Tibial nerve (tissue), 4 donors: ENCODE measurements at regions not wholly inside any gene's neighbourhood (a gene's known extent, or its start where the extent isn't known, plus 50 kb on each side); places are given as distances from the start of the nearest gene placed in this dataset.

Source experiments
- DNase-seq, 2 donors: peaks; one replicate each; pipeline ENCODE4 v3.0.0-alpha.2; 2019; ENCODE audit warnings: low spot score in 2 of 2
- H3K27ac ChIP-seq, 4 donors: fragments of 200-600 bp; sonication (generic) in 3 of 4; one replicate each; pipeline ENCODE4 v1.5.1; 2017 to 2019; ENCODE audit warnings: mild to moderate bottlenecking in 1 of 4
- H3K27me3 ChIP-seq, 2 donors: fragments of 200-600 bp; sonication (generic) in 1 of 2; one replicate each; pipeline versions ENCODE4 v1.5.1 to v1.6.0; 2017 to 2019
- H3K36me3 ChIP-seq, 3 donors: fragments of 200-600 bp; sonication (generic); one replicate each; pipeline ENCODE4 v1.5.1; 2018 to 2019
- H3K4me1 ChIP-seq, 4 donors: fragments of 200-600 bp; sonication (generic) in 3 of 4; one replicate each; pipeline ENCODE4 v1.5.1; 2017 to 2019
- H3K4me3 ChIP-seq, 4 donors: fragments of 200-600 bp; sonication (generic) in 3 of 4; one replicate each; pipeline ENCODE4 v1.5.1; 2017 to 2019; ENCODE audit warnings: mild to moderate bottlenecking in 1 of 4, moderate library complexity in 1 of 4
- H3K9me3 ChIP-seq, 4 donors: fragments of 200-600 bp; sonication (generic) in 3 of 4; one replicate each; pipeline ENCODE4 v1.5.1; 2017 to 2019
- EP300 ChIP-seq, 2 donors: sonication (generic); formaldehyde crosslinking; IDR thresholded peaks; one replicate each; pipeline ENCODE4 v1.6.1; 2017; ENCODE audit warnings: antibody characterized with exemption in 2 of 2, mild to moderate bottlenecking in 1 of 2
- POLR2A ChIP-seq, 2 donors: fragments of 450-650 bp; IDR thresholded peaks; one replicate each; pipeline ENCODE4 v1.6.1; 2017; ENCODE audit warnings: antibody characterized with exemption in 2 of 2, mild to moderate bottlenecking in 2 of 2, moderate library complexity in 2 of 2
- WGBS, 2 donors: methylation state at CpG; one replicate each; pipeline ENCODE4 v1.1.5; 2018; 5-methylcytosine and 5-hydroxymethylcytosine counted together
- TF ChIP-seq, protein P1 (sequence below), 5 experiments: fragments of 200-600 bp in 3 of 5; fragments of 450-650 bp in 2 of 5; sonication (generic) in 3 of 5; IDR thresholded peaks; one replicate each; pipeline ENCODE4 v1.5.1; 2016 to 2019; ENCODE audit warnings: antibody characterized with exemption in 5 of 5, mild to moderate bottlenecking in 3 of 5, moderate library complexity in 2 of 5

DNA sequence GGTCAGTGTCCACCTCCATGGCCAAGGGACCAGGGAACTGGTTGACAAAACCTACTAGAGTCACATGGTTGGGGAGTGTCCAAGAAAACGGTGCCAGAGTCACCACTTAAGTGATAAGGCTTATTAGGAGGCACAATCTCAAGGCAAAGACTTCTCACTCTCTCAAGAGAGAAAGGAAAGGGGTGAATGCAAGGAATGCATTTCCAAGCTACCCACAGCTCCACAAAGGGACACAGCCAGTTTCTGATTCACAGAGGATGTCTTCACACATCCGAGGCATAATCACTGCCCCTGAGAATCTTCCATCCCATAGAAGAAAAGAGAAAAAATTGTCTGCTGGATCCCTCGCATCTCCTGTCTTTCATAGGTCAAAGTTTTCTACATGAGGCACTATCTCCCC, 269.3 kb downstream of the TNS1 start:
- H3K27ac ChIP-seq = peak overlapping the region in 2 of 4 donors; percentile 55 to 74
- no peaks in the 10 kb centered on the region for H3K36me3 ChIP-seq
- WGBS, 2 donors = 59 to 61% methylated on average over 3 of the region's 3 CpGs
- H3K4me1 ChIP-seq = peaks cover 0 to 66% (median 23%) of the 10 kb centered on the region in 4 donors
- no peak for DNase-seq
- H3K9me3 ChIP-seq = no peaks in the 10 kb centered on the region
- TF ChIP-seq, protein P1, sequence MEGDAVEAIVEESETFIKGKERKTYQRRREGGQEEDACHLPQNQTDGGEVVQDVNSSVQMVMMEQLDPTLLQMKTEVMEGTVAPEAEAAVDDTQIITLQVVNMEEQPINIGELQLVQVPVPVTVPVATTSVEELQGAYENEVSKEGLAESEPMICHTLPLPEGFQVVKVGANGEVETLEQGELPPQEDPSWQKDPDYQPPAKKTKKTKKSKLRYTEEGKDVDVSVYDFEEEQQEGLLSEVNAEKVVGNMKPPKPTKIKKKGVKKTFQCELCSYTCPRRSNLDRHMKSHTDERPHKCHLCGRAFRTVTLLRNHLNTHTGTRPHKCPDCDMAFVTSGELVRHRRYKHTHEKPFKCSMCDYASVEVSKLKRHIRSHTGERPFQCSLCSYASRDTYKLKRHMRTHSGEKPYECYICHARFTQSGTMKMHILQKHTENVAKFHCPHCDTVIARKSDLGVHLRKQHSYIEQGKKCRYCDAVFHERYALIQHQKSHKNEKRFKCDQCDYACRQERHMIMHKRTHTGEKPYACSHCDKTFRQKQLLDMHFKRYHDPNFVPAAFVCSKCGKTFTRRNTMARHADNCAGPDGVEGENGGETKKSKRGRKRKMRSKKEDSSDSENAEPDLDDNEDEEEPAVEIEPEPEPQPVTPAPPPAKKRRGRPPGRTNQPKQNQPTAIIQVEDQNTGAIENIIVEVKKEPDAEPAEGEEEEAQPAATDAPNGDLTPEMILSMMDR (IDR thresholded peaks at IDR 0.05) = no peak
- TF ChIP-seq POLR2A (IDR thresholded peaks at IDR 0.05) = no peak
- TF ChIP-seq EP300 (IDR thresholded peaks at IDR 0.05) = no peak
- no peak overlapping the region for H3K4me3 ChIP-seq
- no peaks in the 10 kb centered on the region for H3K27me3 ChIP-seq

- no peak for DNase-seq
- no peaks in the 10 kb centered on the region for H3K27me3 ChIP-seq
- WGBS, 2 donors = 35 to 38% methylated on average over 3 of the region's 3 CpGs
- no peaks in the 10 kb centered on the region for H3K36me3 ChIP-seq
- no peak overlapping the region for H3K4me3 ChIP-seq
- H3K27ac ChIP-seq = peak overlapping the region in 3 of 4 donors; percentile 10 to 74 (median 55)
- H3K4me1 ChIP-seq = peaks cover 0 to 66% (median 23%) of the 10 kb centered on the region in 4 donors
- TF ChIP-seq, protein P1 (IDR thresholded peaks at IDR 0.05) = no peak
- no peak for TF ChIP-seq POLR2A (IDR thresholded peaks at IDR 0.05)
- peak in 1 of 2 donors; percentile 23 for TF ChIP-seq EP300 (IDR thresholded peaks at IDR 0.05)
- H3K9me3 ChIP-seq = no peaks in the 10 kb centered on the region
Measured at GRCh38 chr2:217732992-217733391, 269.8 kb downstream of the TNS1 start.

DNA sequence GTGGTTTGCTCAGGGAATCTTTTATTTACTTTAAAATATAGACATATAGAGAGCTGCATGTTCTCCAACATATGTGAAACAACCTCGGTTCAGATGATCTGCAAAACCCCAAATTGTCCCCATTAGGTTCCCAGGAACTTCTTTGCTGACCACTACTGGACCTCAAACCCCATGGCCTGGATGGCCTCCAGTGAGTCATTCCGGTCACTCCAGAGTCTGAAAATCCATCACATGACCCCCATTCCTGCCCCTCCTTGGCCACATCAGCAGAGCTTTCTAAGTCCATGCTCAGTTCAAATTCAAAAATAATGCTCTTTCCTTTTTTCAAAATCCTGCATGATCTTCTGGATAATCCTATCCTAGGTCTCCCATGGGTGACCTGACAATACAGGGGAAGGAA, 271.0 kb downstream of the TNS1 start:
- Histone ChIP-seq H3K27me3 (no peaks in the 10 kb centered on the region), H3K27ac (peak overlapping the region in 1 of 4 donors; percentile 74), H3K36me3 (no peaks in the 10 kb centered on the region), H3K4me3 (no peak overlapping the region), H3K9me3 (no peaks in the 10 kb centered on the region), H3K4me1 (peaks cover 0 to 61% (median 21%) of the 10 kb centered on the region in 4 donors)
- no peak for DNase-seq
- TF ChIP-seq, protein P1 (IDR thresholded peaks at IDR 0.05) = no peak
- TF ChIP-seq POLR2A (IDR thresholded peaks at IDR 0.05) (no peak), EP300 (IDR thresholded peaks at IDR 0.05) (no peak)
- WGBS, 2 donors = 64 to 66% methylated on average over 2 of the region's 2 CpGs

GRCh38 chr2:217729421-217730053, 273.3 kb downstream of the TNS1 start:
- no peaks in the 10 kb centered on the region for H3K27me3 ChIP-seq
- peaks cover 0 to 44% (median 21%) of the 10 kb centered on the region in 4 donors for H3K4me1 ChIP-seq
- no peaks in the 10 kb centered on the region for H3K9me3 ChIP-seq
- 16 to 22% methylated on average over 5 of the region's 5 CpGs for WGBS, 2 donors
- H3K36me3 ChIP-seq = no peaks in the 10 kb centered on the region
- peak overlapping the region in 2 of 4 donors; percentile 30 to 56 for H3K27ac ChIP-seq
- peak; percentile 39 to 40 for DNase-seq
- no peak for TF ChIP-seq EP300 (IDR thresholded peaks at IDR 0.05)
- H3K4me3 ChIP-seq = no peak overlapping the region

GRCh38 chr2:217727801-217728200, 275.0 kb downstream of the TNS1 start:
- Histone ChIP-seq H3K36me3 (no peaks in the 10 kb centered on the region), H3K4me3 (no peak overlapping the region), H3K27me3 (no peaks in the 10 kb centered on the region), H3K9me3 (no peaks in the 10 kb centered on the region), H3K4me1 (peaks cover 0 to 32% (median 17%) of the 10 kb centered on the region in 4 donors), H3K27ac (no peak overlapping the region)
- TF ChIP-seq, protein P1 (IDR thresholded peaks at IDR 0.05) = no peak
- TF ChIP-seq EP300 (IDR thresholded peaks at IDR 0.05) (no peak), POLR2A (IDR thresholded peaks at IDR 0.05) (no peak)
- no peak for DNase-seq
- WGBS, 2 donors = 94 to 96% methylated on average over 7 of the region's 7 CpGs
